ENCODE measurements at regions not wholly inside any gene's neighbourhood (a gene's known extent, or its start where the extent isn't known, plus 50 kb on each side); places are given as distances from the start of the nearest gene placed in this dataset.

DNA sequence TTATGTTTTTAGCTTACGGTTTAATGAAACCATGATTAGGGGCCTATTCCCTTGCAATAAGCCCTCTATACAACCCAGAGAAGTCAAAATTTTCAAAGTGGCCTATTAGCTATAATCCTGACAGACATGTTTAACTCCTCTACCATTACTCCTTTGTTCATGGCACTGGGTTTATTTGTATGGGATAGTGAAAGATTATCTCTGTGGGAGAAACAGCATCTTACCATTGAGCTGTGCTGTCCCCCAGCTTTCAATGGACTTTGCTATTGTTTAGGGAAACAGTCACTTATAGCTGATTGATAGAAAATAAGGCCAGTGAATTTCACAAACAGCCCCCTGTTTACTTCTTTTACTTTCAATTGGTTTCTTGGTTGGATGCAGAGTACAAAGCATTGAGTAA is 675.2 kb upstream of the GCFC2 start (continued):
- no peak for TF ChIP-seq ZNF883 (CRISPR knock-in tag; IDR thresholded peaks at IDR 0.05; ENCODE audit: not compliant biosample characterization)
- TF ChIP-seq CEBPG (CRISPR knock-in tag; IDR thresholded peaks at IDR 0.05) = no peak
- TF ChIP-seq ZNF232 (CRISPR knock-in tag; IDR thresholded peaks at IDR 0.05; ENCODE audit: borderline replicate concordance) = no peak
- TF ChIP-seq SOX5 (CRISPR knock-in tag; IDR thresholded peaks at IDR 0.05; ENCODE audit: borderline replicate concordance) = no peak
- TF ChIP-seq, protein P1, sequence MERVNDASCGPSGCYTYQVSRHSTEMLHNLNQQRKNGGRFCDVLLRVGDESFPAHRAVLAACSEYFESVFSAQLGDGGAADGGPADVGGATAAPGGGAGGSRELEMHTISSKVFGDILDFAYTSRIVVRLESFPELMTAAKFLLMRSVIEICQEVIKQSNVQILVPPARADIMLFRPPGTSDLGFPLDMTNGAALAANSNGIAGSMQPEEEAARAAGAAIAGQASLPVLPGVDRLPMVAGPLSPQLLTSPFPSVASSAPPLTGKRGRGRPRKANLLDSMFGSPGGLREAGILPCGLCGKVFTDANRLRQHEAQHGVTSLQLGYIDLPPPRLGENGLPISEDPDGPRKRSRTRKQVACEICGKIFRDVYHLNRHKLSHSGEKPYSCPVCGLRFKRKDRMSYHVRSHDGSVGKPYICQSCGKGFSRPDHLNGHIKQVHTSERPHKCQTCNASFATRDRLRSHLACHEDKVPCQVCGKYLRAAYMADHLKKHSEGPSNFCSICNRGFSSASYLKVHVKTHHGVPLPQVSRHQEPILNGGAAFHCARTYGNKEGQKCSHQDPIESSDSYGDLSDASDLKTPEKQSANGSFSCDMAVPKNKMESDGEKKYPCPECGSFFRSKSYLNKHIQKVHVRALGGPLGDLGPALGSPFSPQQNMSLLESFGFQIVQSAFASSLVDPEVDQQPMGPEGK (CRISPR knock-in tag; IDR thresholded peaks at IDR 0.05) = no peak
- no peak for TF ChIP-seq RFX1 (IDR thresholded peaks at IDR 0.05)
- TF ChIP-seq CBFB (CRISPR knock-in tag; IDR thresholded peaks at IDR 0.05) = no peak
- no peak for TF ChIP-seq ELF3 (CRISPR knock-in tag; IDR thresholded peaks at IDR 0.05)

DNA sequence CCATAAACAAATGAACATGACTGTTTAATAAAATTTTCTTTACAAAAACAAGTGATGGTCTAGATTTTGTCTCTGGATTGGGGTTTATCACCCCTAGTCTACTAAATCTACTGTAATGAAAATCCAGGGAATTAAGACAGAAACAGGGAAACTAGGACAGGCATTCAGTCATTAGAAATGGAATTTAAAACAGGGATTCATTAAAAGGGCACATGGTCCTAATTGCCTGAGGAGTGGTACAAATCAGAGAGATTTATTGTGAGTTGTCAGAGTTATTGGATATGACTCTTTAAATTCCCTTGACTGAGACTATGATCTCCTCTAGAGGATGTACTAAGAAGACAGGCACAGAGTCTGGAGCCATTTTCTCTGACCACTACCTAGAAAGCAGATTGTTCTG is 670.9 kb upstream of the GCFC2 start:
- H3K9me3 ChIP-seq (ENCODE audit: low read length) = no peaks in the 10 kb centered on the region
- POLR2A ChIA-PET = no interaction called here
- DNase-seq (ENCODE audit: low spot score) = no peak
- no peak for FAIRE-seq
- H2AFZ ChIP-seq (ENCODE audit: low read length) = no peak overlapping the region
- H3K79me2 ChIP-seq (ENCODE audit: insufficient read depth, low read length) = no peaks in the 10 kb centered on the region
- H3K4me2 ChIP-seq (ENCODE audit: low read depth, low read length) = no peak overlapping the region
- intact Hi-C loops (cut with micrococcal nuclease; ENCODE audit: unreplicated experiment) = no loop called here
- in situ Hi-C loops (cut with HindIII; ENCODE audit: extremely low pct_ligation_motif_present, low pct_unique_long_range_greater_than_20kb) = no loop called here
- H4K20me1 ChIP-seq (ENCODE audit: insufficient read depth, low read length) = no peaks in the 10 kb centered on the region
- no peaks in the 10 kb centered on the region for H3K36me3 ChIP-seq (replicated peaks in 1 of 2; ENCODE audit: control insufficient read depth in 1 of 2, insufficient read depth in 2 of 2, low read length in 2 of 2)
- ATAC-seq = no peak
- CTCF ChIA-PET (ENCODE audit: low intra/inter-chr PET ratio, low total read pairs) = no interaction called here
- no peaks in the 10 kb centered on the region for H3K4me1 ChIP-seq (ENCODE audit: insufficient read depth, low read length)
- H3K27ac ChIP-seq (ENCODE audit: extremely low read length, insufficient read depth, low read length) = no peak overlapping the region
- no peaks in the 10 kb centered on the region for H3K27me3 ChIP-seq (ENCODE audit: control insufficient read depth in 1 of 2, insufficient read depth in 2 of 2, low read length in 2 of 2)
- BruUV-seq (replicated peaks) = no TSS peak
- no peak overlapping the region for H3K9ac ChIP-seq (ENCODE audit: insufficient read depth, low read depth, low read length)
- H3K4me3 ChIP-seq (replicated peaks in 1 of 3; ENCODE audit: insufficient read depth in 1 of 3, low read depth in 2 of 3, low read length in 3 of 3) = no peak overlapping the region
- TF ChIP-seq FOXC1 (CRISPR knock-in tag; IDR thresholded peaks at IDR 0.05; ENCODE audit: borderline replicate concordance) = no peak
- TF ChIP-seq ZNF546 (CRISPR knock-in tag; conservative IDR thresholded peaks at IDR 0.05) = no peak
- TF ChIP-seq TBL1XR1 (IDR thresholded peaks at IDR 0.05; ENCODE audit: borderline replicate concordance, low read length, partially characterized antibody) = no peak
- no peak for TF ChIP-seq RFXANK (CRISPR knock-in tag; IDR thresholded peaks at IDR 0.05)
- TF ChIP-seq, protein P2, sequence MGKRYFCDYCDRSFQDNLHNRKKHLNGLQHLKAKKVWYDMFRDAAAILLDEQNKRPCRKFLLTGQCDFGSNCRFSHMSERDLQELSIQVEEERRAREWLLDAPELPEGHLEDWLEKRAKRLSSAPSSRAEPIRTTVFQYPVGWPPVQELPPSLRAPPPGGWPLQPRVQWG (CRISPR knock-in tag; IDR thresholded peaks at IDR 0.05; ENCODE audit: borderline replicate concordance, low read depth) = no peak
- no peak for TF ChIP-seq CCAR2 (optimal IDR thresholded peaks at IDR 0.05; ENCODE audit: low read depth, low read length)
- TF ChIP-seq, protein P3, sequence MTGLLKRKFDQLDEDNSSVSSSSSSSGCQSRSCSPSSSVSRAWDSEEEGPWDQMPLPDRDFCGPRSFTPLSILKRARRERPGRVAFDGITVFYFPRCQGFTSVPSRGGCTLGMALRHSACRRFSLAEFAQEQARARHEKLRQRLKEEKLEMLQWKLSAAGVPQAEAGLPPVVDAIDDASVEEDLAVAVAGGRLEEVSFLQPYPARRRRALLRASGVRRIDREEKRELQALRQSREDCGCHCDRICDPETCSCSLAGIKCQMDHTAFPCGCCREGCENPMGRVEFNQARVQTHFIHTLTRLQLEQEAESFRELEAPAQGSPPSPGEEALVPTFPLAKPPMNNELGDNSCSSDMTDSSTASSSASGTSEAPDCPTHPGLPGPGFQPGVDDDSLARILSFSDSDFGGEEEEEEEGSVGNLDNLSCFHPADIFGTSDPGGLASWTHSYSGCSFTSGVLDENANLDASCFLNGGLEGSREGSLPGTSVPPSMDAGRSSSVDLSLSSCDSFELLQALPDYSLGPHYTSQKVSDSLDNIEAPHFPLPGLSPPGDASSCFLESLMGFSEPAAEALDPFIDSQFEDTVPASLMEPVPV (CRISPR knock-in tag; IDR thresholded peaks at IDR 0.05) = no peak
- no peak for TF ChIP-seq NR2F1 (CRISPR knock-in tag; IDR thresholded peaks at IDR 0.05)
- TF ChIP-seq SATB2 (CRISPR knock-in tag; IDR thresholded peaks at IDR 0.05) = no peak
- TF ChIP-seq NR2C2 (CRISPR knock-in tag; IDR thresholded peaks at IDR 0.05; ENCODE audit: borderline replicate concordance) = no peak
- TF ChIP-seq, protein P4, sequence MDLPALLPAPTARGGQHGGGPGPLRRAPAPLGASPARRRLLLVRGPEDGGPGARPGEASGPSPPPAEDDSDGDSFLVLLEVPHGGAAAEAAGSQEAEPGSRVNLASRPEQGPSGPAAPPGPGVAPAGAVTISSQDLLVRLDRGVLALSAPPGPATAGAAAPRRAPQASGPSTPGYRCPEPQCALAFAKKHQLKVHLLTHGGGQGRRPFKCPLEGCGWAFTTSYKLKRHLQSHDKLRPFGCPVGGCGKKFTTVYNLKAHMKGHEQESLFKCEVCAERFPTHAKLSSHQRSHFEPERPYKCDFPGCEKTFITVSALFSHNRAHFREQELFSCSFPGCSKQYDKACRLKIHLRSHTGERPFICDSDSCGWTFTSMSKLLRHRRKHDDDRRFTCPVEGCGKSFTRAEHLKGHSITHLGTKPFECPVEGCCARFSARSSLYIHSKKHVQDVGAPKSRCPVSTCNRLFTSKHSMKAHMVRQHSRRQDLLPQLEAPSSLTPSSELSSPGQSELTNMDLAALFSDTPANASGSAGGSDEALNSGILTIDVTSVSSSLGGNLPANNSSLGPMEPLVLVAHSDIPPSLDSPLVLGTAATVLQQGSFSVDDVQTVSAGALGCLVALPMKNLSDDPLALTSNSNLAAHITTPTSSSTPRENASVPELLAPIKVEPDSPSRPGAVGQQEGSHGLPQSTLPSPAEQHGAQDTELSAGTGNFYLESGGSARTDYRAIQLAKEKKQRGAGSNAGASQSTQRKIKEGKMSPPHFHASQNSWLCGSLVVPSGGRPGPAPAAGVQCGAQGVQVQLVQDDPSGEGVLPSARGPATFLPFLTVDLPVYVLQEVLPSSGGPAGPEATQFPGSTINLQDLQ (CRISPR knock-in tag; IDR thresholded peaks at IDR 0.05) = no peak
- no peak for TF ChIP-seq THAP11 (CRISPR knock-in tag; IDR thresholded peaks at IDR 0.05)
- no peak for TF ChIP-seq REPIN1 (CRISPR knock-in tag; IDR thresholded peaks at IDR 0.05; ENCODE audit: borderline replicate concordance, low read depth)
